ENCODE measurements at regions not wholly inside any gene's neighbourhood (a gene's known extent, or its start where the extent isn't known, plus 50 kb on each side); places are given as distances from the start of the nearest gene placed in this dataset.

- H3K4me1 ChIP-seq (ENCODE audit: low read depth): no peaks in the 10 kb centered on the region
- no peak for TF ChIP-seq CTCF (IDR thresholded peaks at IDR 0.05; ENCODE audit: low read depth, low read length)
- H3K4me3 ChIP-seq: no peak overlapping the region
- H3K9me3 ChIP-seq (ENCODE audit: low read depth): no peaks in the 10 kb centered on the region
- no peak for DNase-seq (ENCODE audit: low read depth in 1 of 2, low spot score in 1 of 2)
- H3K36me3 ChIP-seq: no peaks in the 10 kb centered on the region
- H3K27me3 ChIP-seq: no peaks in the 10 kb centered on the region
- H3K27ac ChIP-seq: no peak overlapping the region
Observed at GRCh38 chr2:81513328-81513727, 1208.8 kb upstream of the LRRTM1 start.

- no peak for TF ChIP-seq CTCF (IDR thresholded peaks at IDR 0.05; ENCODE audit: low read depth, low read length)
- Histone ChIP-seq H3K4me1 (ENCODE audit: low read depth) (no peaks in the 10 kb centered on the region), H3K36me3 (no peaks in the 10 kb centered on the region), H3K27me3 (no peaks in the 10 kb centered on the region), H3K9me3 (ENCODE audit: low read depth) (no peaks in the 10 kb centered on the region), H3K4me3 (no peak overlapping the region), H3K27ac (no peak overlapping the region)
- no peak for DNase-seq (ENCODE audit: low read depth in 1 of 2, low spot score in 1 of 2)
Observed at GRCh38 chr2:81505586-81505985, 1201.0 kb upstream of the LRRTM1 start.

DNA sequence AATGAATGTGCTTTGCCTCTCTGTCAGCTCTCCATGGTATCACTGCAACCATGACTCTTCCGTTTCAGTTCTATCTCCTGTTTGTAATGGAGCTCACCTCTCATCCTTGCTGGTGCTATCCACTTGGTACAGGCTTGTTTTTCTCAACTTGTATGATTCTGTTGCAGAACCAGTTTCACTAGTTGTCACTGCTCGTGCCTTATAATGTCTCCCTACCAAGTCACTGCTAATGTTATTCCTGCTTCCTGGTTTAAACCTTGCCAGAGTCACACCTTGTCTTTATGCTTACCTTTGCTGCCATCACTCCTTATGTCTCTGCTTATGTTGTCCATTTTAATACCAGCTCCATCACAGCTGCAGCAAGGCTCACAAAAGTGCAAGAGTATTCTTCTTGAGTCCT is 1191.0 kb upstream of the LRRTM1 start:
- H3K4me1 ChIP-seq (ENCODE audit: low read depth): no peaks in the 10 kb centered on the region
- H3K9me3 ChIP-seq (ENCODE audit: low read depth): no peaks in the 10 kb centered on the region
- no peak overlapping the region for H3K4me3 ChIP-seq
- no peaks in the 10 kb centered on the region for H3K27me3 ChIP-seq
- no peak overlapping the region for H3K27ac ChIP-seq
- H3K36me3 ChIP-seq: no peaks in the 10 kb centered on the region
- DNase-seq (ENCODE audit: low read depth in 1 of 2, low spot score in 1 of 2): no peak
- TF ChIP-seq CTCF (IDR thresholded peaks at IDR 0.05; ENCODE audit: low read depth, low read length): no peak

DNA sequence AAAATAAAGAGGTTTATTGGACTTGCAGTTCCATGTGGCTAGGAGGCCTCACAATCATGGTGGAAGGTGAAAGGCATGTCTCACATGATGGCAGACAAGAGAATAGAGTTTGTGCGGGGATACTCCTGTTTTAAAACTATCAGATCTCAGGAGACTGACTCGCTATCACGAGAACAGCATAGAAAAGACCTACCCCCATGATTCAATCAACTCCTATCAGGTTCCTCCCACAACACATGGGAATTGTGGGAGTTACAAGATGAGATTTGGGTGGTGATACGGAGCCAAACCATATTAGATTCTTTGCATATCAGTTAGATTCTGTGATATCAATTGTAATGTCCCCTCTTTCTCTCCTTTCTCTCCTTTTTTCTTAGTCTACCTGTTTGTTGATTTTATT is 1178.7 kb upstream of the LRRTM1 start:
- DNase-seq (ENCODE audit: low read depth in 1 of 2, low spot score in 1 of 2): no peak
- Histone ChIP-seq H3K4me3 (no peak overlapping the region), H3K27ac (no peak overlapping the region), H3K9me3 (ENCODE audit: low read depth) (no peaks in the 10 kb centered on the region), H3K36me3 (no peaks in the 10 kb centered on the region), H3K27me3 (no peaks in the 10 kb centered on the region), H3K4me1 (ENCODE audit: low read depth) (no peaks in the 10 kb centered on the region)
- no peak for TF ChIP-seq CTCF (IDR thresholded peaks at IDR 0.05; ENCODE audit: low read depth, low read length)

DNA sequence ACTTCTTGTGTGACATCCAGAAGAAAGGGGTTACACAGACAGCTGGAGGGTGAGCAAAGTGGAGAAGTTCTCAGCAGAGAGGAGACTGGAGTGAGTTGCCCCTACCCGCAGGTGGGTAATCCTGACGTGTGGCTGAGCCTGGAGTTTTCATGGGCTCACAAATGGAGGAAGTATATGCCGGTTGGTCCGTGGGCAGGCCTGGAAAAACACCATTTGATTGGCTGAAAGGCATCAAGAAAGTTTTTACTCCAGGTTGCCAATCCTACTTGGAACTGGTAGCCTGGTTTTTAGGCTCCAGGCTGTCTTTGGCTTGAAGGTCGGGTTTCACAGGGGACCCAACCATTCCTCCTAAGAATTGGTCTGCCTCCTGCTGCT is 1177.4 kb upstream of the LRRTM1 start:
- DNase-seq (ENCODE audit: low read depth in 1 of 2, low spot score in 1 of 2): peak in 1 of 2 donors; percentile 0
- no peak for TF ChIP-seq CTCF (IDR thresholded peaks at IDR 0.05; ENCODE audit: low read depth, low read length)
- H3K27me3 ChIP-seq: no peaks in the 10 kb centered on the region

More for the DNA sequence above, 1177.4 kb upstream of the LRRTM1 start:
- H3K4me3 ChIP-seq: no peak overlapping the region
- H3K27ac ChIP-seq: no peak overlapping the region
- no peaks in the 10 kb centered on the region for H3K4me1 ChIP-seq (ENCODE audit: low read depth)
- H3K36me3 ChIP-seq: no peaks in the 10 kb centered on the region
- H3K9me3 ChIP-seq (ENCODE audit: low read depth): no peaks in the 10 kb centered on the region

Measured in cardiac muscle cell (in vitro differentiated cells and primary cell).